Mesenchymal stem cell (in vitro differentiated cells and primary cell): ENCODE measurements at regions not wholly inside any gene's neighbourhood (a gene's known extent, or its start where the extent isn't known, plus 50 kb on each side); places are given as distances from the start of the nearest gene placed in this dataset.

Experiments
- DNase-seq: peaks from one replicate; pipeline ENCODE4 v3.0.0-alpha.2; 2013
- H2AFZ ChIP-seq: one replicate; pipeline ENCODE4 v1.6.1; 2013; ENCODE audit warnings: low read depth, mild to moderate bottlenecking, control low read depth, inconsistent platforms, low read length, moderate library complexity
- H2AK5ac ChIP-seq: 2 replicates; pipeline ENCODE4 v1.6.1; 2013; ENCODE audit warnings: low read length, moderate library complexity, mild to moderate bottlenecking, inconsistent platforms; ENCODE audit not compliant: severe bottlenecking
- H2BK120ac ChIP-seq: one replicate; pipeline ENCODE4 v1.6.1; 2013; ENCODE audit warnings: low read depth, mild to moderate bottlenecking, inconsistent platforms, low read length, moderate library complexity
- H2BK12ac ChIP-seq, 2 experiments: one replicate each; pipeline ENCODE4 v1.6.1; 2013; ENCODE audit warnings: inconsistent platforms in 2 of 2, low read length in 2 of 2, mild to moderate bottlenecking in 2 of 2, moderate library complexity in 2 of 2, control low read depth in 1 of 2
- H2BK15ac ChIP-seq: one replicate; pipeline ENCODE4 v1.6.1; 2013; ENCODE audit warnings: mild to moderate bottlenecking, low read depth, inconsistent platforms; ENCODE audit not compliant: poor library complexity, severe bottlenecking
- H2BK5ac ChIP-seq: 2 replicates; pipeline ENCODE4 v1.6.1; 2013; ENCODE audit warnings: low read depth, mild to moderate bottlenecking, low read length, control low read depth, inconsistent platforms; ENCODE audit not compliant: poor library complexity, severe bottlenecking
- H3K14ac ChIP-seq, 2 experiments: one replicate each; pipeline ENCODE4 v1.6.1; 2013; ENCODE audit warnings: inconsistent platforms in 2 of 2, low read length in 2 of 2, control low read depth in 1 of 2, mild to moderate bottlenecking in 1 of 2, moderate library complexity in 1 of 2
- H3K18ac ChIP-seq, 2 experiments: one replicate each; pipeline ENCODE4 v1.6.1; 2013; ENCODE audit warnings: inconsistent platforms in 2 of 2, low read length in 2 of 2, control low read depth in 1 of 2, low read depth in 1 of 2, mild to moderate bottlenecking in 1 of 2
- H3K23ac ChIP-seq, 2 experiments: one replicate each; pipeline ENCODE4 v1.6.1; 2013; ENCODE audit warnings: inconsistent platforms in 2 of 2, low read length in 2 of 2, mild to moderate bottlenecking in 2 of 2, moderate library complexity in 2 of 2, control low read depth in 1 of 2
- H3K27ac ChIP-seq: 2 replicates; pipeline ENCODE4 v1.5.1; 2013; ENCODE audit warnings: mild to moderate bottlenecking, moderate library complexity, low read length, control low read depth, inconsistent platforms; ENCODE audit not compliant: poor library complexity, severe bottlenecking
- H3K27me3 ChIP-seq, 2 experiments: 2 replicates each; pipeline versions ENCODE4 v1.6.1 to v1.7.0; 2013; ENCODE audit warnings: low read length in 2 of 2, mild to moderate bottlenecking in 2 of 2, moderate library complexity in 2 of 2, control low read depth in 1 of 2, inconsistent platforms in 1 of 2; ENCODE audit not compliant: control insufficient read depth in 1 of 2, insufficient read depth in 1 of 2
- H3K36me3 ChIP-seq, 2 experiments: 2 replicates each; pipeline versions ENCODE4 v1.6.1 to v1.7.0; 2013; ENCODE audit warnings: low read length in 2 of 2, control low read depth in 1 of 2, inconsistent platforms in 1 of 2, low read depth in 1 of 2, mild to moderate bottlenecking in 1 of 2; ENCODE audit not compliant: insufficient read depth in 2 of 2, control insufficient read depth in 1 of 2
- H3K4ac ChIP-seq, 2 experiments: one replicate each; pipeline ENCODE4 v1.6.1; 2013; ENCODE audit warnings: inconsistent platforms in 2 of 2, low read length in 2 of 2, mild to moderate bottlenecking in 2 of 2, moderate library complexity in 2 of 2, control low read depth in 1 of 2, low read depth in 1 of 2
- H3K4me1 ChIP-seq: 2 replicates; pipeline ENCODE4 v1.6.1; 2013; ENCODE audit warnings: low read depth, low read length, control low read depth; ENCODE audit not compliant: control insufficient read depth, insufficient read depth
- H3K4me2 ChIP-seq: 2 replicates; pipeline ENCODE4 v1.6.1; 2013; ENCODE audit warnings: low read length, mild to moderate bottlenecking, inconsistent platforms; ENCODE audit not compliant: poor library complexity, severe bottlenecking
- H3K4me3 ChIP-seq, 2 experiments: 2 replicates each; pipeline versions ENCODE4 v1.5.1 to v1.7.0; 2013; ENCODE audit warnings: low read length in 2 of 2, mild to moderate bottlenecking in 2 of 2, control low read depth in 1 of 2, low read depth in 1 of 2; ENCODE audit not compliant: insufficient read depth in 1 of 2
- H3K79me1 ChIP-seq: replicated peaks from 2 replicates; pipeline ENCODE4 v1.6.1; 2013; ENCODE audit warnings: mild to moderate bottlenecking, control low read depth, low read length, inconsistent platforms; ENCODE audit not compliant: poor library complexity, severe bottlenecking
- H3K9ac ChIP-seq: 2 replicates; pipeline ENCODE4 v1.7.0; 2013; ENCODE audit warnings: mild to moderate bottlenecking, low read length, moderate library complexity
- H3K9me3 ChIP-seq: 2 replicates; pipeline ENCODE4 v1.7.0; 2013; ENCODE audit warnings: mild to moderate bottlenecking, low read length; ENCODE audit not compliant: control insufficient read depth
- H4K8ac ChIP-seq: one replicate; pipeline ENCODE4 v1.6.1; 2013; ENCODE audit warnings: inconsistent platforms, mild to moderate bottlenecking, low read length, moderate library complexity
- H4K91ac ChIP-seq: one replicate; pipeline ENCODE4 v1.6.1; 2013; ENCODE audit warnings: mild to moderate bottlenecking, low read length, inconsistent platforms
- WGBS: methylation state at CpG from one replicate; pipeline ENCODE4 v1.1.7; 2013; ENCODE audit warnings: mixed read lengths; 5-methylcytosine and 5-hydroxymethylcytosine counted together

DNA sequence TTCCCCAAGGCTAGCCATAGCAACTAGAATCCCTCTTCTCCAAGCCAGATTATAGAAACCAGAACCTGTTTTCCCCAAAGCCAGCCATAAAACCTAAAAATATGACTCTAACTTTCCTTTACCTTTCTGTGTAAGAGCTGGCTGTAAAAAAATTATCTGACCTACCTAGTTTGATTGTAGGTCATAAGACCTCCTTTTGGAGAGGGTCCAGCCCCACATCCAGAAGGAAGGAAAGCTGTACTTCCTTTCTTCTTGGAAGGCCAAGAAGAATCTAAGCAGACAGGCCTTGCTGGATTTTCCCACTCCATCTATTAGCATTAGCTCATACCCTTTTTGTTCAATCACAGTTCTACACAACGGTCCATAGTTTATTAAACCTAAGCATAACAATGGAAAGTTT lies 1006.3 kb downstream of the SORCS3 start:
- Histone ChIP-seq H3K9me3 (peaks cover 4% of the 10 kb centered on the region), H3K9ac (no peak overlapping the region), H3K4ac (no peak overlapping the region), H2BK5ac (no peak overlapping the region), H3K36me3 (no peaks in the 10 kb centered on the region), H4K8ac (no peak overlapping the region), H3K27me3 (no peaks in the 10 kb centered on the region), H3K79me1 (no peaks in the 10 kb centered on the region), H2BK12ac (no peak overlapping the region), H4K91ac (no peak overlapping the region), H3K18ac (no peak overlapping the region), H3K4me3 (no peak overlapping the region), H2AK5ac (no peak overlapping the region), H3K4me2 (no peak overlapping the region), H3K23ac (no peak overlapping the region), H3K14ac (no peak overlapping the region), H2BK15ac (no peak overlapping the region), H3K27ac (no peak overlapping the region), H2BK120ac (no peak overlapping the region), H2AFZ (no peak overlapping the region), H3K4me1 (no peaks in the 10 kb centered on the region)
- DNase-seq: no peak
- no CpG with 5 or more reads among the region's 1 CpG for WGBS

DNA sequence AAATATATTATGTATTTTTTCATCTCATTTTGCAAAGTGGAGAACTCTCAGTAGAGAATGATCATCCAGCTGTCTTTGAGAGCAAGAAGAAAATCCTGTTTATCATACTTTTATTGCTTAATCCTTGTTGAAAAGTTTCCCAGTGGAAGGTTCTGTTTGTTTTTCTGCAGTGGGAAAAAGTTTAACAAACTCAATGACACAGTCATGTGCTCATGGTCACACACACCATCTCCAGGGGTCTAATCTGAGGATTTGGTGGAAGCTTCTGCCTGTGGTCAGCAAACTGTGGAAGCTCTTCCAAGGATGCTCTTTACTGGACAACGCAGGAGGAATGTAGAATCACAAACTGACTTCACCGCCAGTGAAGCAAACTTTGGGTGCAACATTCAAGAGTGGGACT lies 1003.9 kb downstream of the SORCS3 start:
- H3K4me3 ChIP-seq: no peak overlapping the region
- no peak overlapping the region for H2BK5ac ChIP-seq
- H3K9me3 ChIP-seq: peaks cover 6% of the 10 kb centered on the region
- no peak overlapping the region for H3K4ac ChIP-seq
- no peak overlapping the region for H4K91ac ChIP-seq
- no peak overlapping the region for H2BK120ac ChIP-seq
- no peak overlapping the region for H2BK12ac ChIP-seq
- H3K4me2 ChIP-seq: no peak overlapping the region
- H2AK5ac ChIP-seq: no peak overlapping the region
- H3K27me3 ChIP-seq: no peaks in the 10 kb centered on the region
- no peaks in the 10 kb centered on the region for H3K36me3 ChIP-seq
- H2BK15ac ChIP-seq: no peak overlapping the region
- no peaks in the 10 kb centered on the region for H3K79me1 ChIP-seq
- H3K23ac ChIP-seq: no peak overlapping the region
- no peak for DNase-seq
- no peak overlapping the region for H4K8ac ChIP-seq
- H3K4me1 ChIP-seq: no peaks in the 10 kb centered on the region
- H2AFZ ChIP-seq: no peak overlapping the region
- no peak overlapping the region for H3K14ac ChIP-seq
- WGBS: 94% methylated on average over 2 of the region's 2 CpGs
- H3K18ac ChIP-seq: no peak overlapping the region
- H3K9ac ChIP-seq: no peak overlapping the region
- H3K27ac ChIP-seq: no peak overlapping the region

DNA sequence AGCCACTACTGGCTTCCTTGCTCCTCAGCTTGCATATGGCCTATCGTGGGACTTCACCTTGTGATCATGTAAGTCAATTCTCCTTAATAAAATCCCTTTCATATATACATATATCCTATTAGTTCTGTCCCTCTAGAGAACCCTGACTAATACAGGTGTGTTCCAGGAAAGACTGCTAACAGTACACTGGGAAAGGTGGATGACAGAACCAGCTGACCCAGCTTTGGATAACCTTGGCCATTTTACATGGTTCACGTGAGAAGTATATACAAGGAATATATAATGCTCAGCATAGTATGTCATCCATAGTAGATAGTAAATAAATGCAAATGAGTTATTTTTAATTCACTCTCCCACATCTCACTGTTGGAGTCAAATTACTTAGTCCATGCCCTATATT lies 1003.5 kb downstream of the SORCS3 start:
- Histone ChIP-seq H3K23ac (no peak overlapping the region), H2BK12ac (no peak overlapping the region), H4K91ac (no peak overlapping the region), H2BK15ac (no peak overlapping the region), H3K79me1 (no peaks in the 10 kb centered on the region), H3K18ac (no peak overlapping the region), H3K27ac (no peak overlapping the region), H2BK120ac (no peak overlapping the region), H4K8ac (no peak overlapping the region), H3K36me3 (no peaks in the 10 kb centered on the region), H3K9me3 (peaks cover 6% of the 10 kb centered on the region), H3K4me3 (no peak overlapping the region), H2AFZ (no peak overlapping the region), H3K4me1 (no peaks in the 10 kb centered on the region), H3K4ac (no peak overlapping the region), H3K14ac (no peak overlapping the region), H2AK5ac (no peak overlapping the region), H2BK5ac (no peak overlapping the region), H3K4me2 (no peak overlapping the region), H3K27me3 (no peaks in the 10 kb centered on the region), H3K9ac (no peak overlapping the region)
- DNase-seq: no peak
- 88% methylated on average over 1 of the region's 2 CpGs for WGBS

DNA sequence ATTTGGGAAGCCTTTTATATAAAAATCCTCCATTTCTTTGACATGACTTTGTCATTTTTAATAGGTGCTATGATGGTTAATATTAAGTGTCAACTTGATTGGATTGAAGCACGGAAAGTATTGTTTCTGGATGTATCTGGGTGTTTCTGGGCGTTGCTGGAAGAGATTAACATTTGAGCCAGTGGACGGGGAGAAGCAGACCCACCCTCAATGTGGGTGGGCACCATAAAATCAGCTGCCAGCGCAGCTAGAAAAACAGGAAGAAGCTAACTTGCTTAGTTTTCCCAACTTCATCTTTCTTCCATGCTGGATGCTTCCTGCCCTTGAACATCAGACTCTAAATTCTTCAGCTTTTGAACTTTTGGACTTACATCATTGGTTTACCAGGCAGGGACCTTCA lies 1003.0 kb downstream of the SORCS3 start:
- Histone ChIP-seq H3K4me2 (no peak overlapping the region), H3K9ac (no peak overlapping the region), H3K36me3 (no peaks in the 10 kb centered on the region), H3K4ac (no peak overlapping the region), H3K79me1 (no peaks in the 10 kb centered on the region), H3K23ac (no peak overlapping the region), H3K18ac (no peak overlapping the region), H3K4me3 (no peak overlapping the region), H2AK5ac (no peak overlapping the region), H2BK120ac (no peak overlapping the region), H2BK5ac (no peak overlapping the region), H3K27ac (no peak overlapping the region), H2BK12ac (no peak overlapping the region), H3K27me3 (no peaks in the 10 kb centered on the region), H4K91ac (no peak overlapping the region), H3K9me3 (peaks cover 6% of the 10 kb centered on the region), H3K4me1 (no peaks in the 10 kb centered on the region), H2BK15ac (no peak overlapping the region), H2AFZ (no peak overlapping the region), H3K14ac (no peak overlapping the region), H4K8ac (no peak overlapping the region)
- DNase-seq: no peak
- WGBS: 62% methylated on average over 4 of the region's 4 CpGs
